ENCODE measurements at regions not wholly inside any gene's neighbourhood (a gene's known extent, or its start where the extent isn't known, plus 50 kb on each side); places are given as distances from the start of the nearest gene placed in this dataset.

GRCh38 chr12:60529723-60530122 is 933.9 kb downstream of the SLC16A7 start:
- Histone ChIP-seq H3K27ac (replicated peaks) (no peak overlapping the region), H3K4me3 (replicated peaks; ENCODE audit: insufficient read depth, low read length) (no peak overlapping the region), H3K27me3 (ENCODE audit: insufficient read depth, poor library complexity, severe bottlenecking) (no peaks in the 10 kb centered on the region)
- DNase-seq (ENCODE audit: low read depth in 1 of 2, low spot score in 1 of 2), result no peak
- TF ChIP-seq POLR2AphosphoS5 (IDR thresholded peaks at IDR 0.05; ENCODE audit: low read depth) (no peak), GABPA (IDR thresholded peaks at IDR 0.05; ENCODE audit: low read depth) (no peak), CTCF (IDR thresholded peaks at IDR 0.05; ENCODE audit: insufficient read depth, low read length) (no peak), REST (IDR thresholded peaks at IDR 0.05; ENCODE audit: insufficient replicate concordance, low read depth) (no peak), SPI1 (IDR thresholded peaks at IDR 0.05; ENCODE audit: borderline replicate concordance, low read depth) (no peak)

- DNase-seq (ENCODE audit: low read depth in 1 of 2, low spot score in 1 of 2), result no peak
- no peak overlapping the region for H3K4me3 ChIP-seq (replicated peaks; ENCODE audit: insufficient read depth, low read length)
These were observed 939.5 kb downstream of the SLC16A7 start for GRCh38 chr12:60535363-60535762.

GRCh38 chr12:60539592-60539991 is 943.8 kb downstream of the SLC16A7 start:
- Histone ChIP-seq H3K4me3 (replicated peaks; ENCODE audit: insufficient read depth, low read length) (no peak overlapping the region), H3K27ac (replicated peaks) (no peak overlapping the region), H3K27me3 (ENCODE audit: insufficient read depth, poor library complexity, severe bottlenecking) (no peaks in the 10 kb centered on the region)
- DNase-seq (ENCODE audit: low read depth in 1 of 2, low spot score in 1 of 2), result no peak
- TF ChIP-seq CTCF (IDR thresholded peaks at IDR 0.05; ENCODE audit: insufficient read depth, low read length) (no peak), SPI1 (IDR thresholded peaks at IDR 0.05; ENCODE audit: borderline replicate concordance, low read depth) (no peak)

More at GRCh38 chr12:60535363-60535762, 939.5 kb downstream of the SLC16A7 start:
- TF ChIP-seq POLR2AphosphoS5 (IDR thresholded peaks at IDR 0.05; ENCODE audit: low read depth), result no peak
- TF ChIP-seq GABPA (IDR thresholded peaks at IDR 0.05; ENCODE audit: low read depth), result no peak
- no peak for TF ChIP-seq REST (IDR thresholded peaks at IDR 0.05; ENCODE audit: insufficient replicate concordance, low read depth)
- no peak for TF ChIP-seq CTCF (IDR thresholded peaks at IDR 0.05; ENCODE audit: insufficient read depth, low read length)
- TF ChIP-seq SPI1 (IDR thresholded peaks at IDR 0.05; ENCODE audit: borderline replicate concordance, low read depth), result no peak
- Histone ChIP-seq H3K27ac (replicated peaks) (no peak overlapping the region), H3K27me3 (ENCODE audit: insufficient read depth, poor library complexity, severe bottlenecking) (no peaks in the 10 kb centered on the region)

- no peak for TF ChIP-seq GABPA (IDR thresholded peaks at IDR 0.05; ENCODE audit: low read depth)
These were observed 973.1 kb downstream of the SLC16A7 start for GRCh38 chr12:60568914-60569313.

More at GRCh38 chr12:60568914-60569313, 973.1 kb downstream of the SLC16A7 start:
- Histone ChIP-seq H3K27ac (replicated peaks) (no peak overlapping the region), H3K27me3 (ENCODE audit: insufficient read depth, poor library complexity, severe bottlenecking) (no peaks in the 10 kb centered on the region), H3K4me3 (replicated peaks; ENCODE audit: insufficient read depth, low read length) (no peak overlapping the region)
- no peak for DNase-seq (ENCODE audit: low read depth in 1 of 2, low spot score in 1 of 2)
